ENCODE measurements at regions not wholly inside any gene's neighbourhood (a gene's known extent, or its start where the extent isn't known, plus 50 kb on each side); places are given as distances from the start of the nearest gene placed in this dataset.

DNA sequence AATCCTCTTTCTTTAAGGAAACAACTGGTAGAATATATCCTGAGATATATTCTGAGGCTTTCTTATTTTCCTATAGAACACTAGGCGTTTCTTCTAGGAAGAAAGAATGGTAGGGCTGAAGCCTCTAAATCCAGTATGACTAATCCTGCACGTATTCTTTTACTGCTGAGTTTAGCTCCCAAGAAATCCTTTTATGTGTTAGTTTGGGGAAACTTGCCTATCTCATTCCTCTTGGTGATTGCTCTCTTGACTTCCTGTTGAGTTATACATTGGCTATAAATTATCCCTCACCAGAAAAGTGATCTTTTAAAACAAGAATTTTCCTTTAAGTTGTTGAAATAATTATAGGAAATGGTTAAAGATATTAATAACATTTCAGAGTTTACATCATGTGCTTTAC, 422.9 kb downstream of the TMEM161B start:
- TF ChIP-seq CTCF (IDR thresholded peaks at IDR 0.05; ENCODE audit: low read depth, low read length, missing control alignments): no peak
- H3K4me3 ChIP-seq (replicated peaks; ENCODE audit: low read depth, low read length): no peak overlapping the region
- no peak for DNase-seq (ENCODE audit: extremely low read depth, low read depth)

GRCh38 chr5:87844866-87845265, 423.8 kb downstream of the TMEM161B start:
- no peak overlapping the region for H3K4me3 ChIP-seq (replicated peaks; ENCODE audit: low read depth, low read length)
- no peak for DNase-seq (ENCODE audit: extremely low read depth, low read depth)
- TF ChIP-seq CTCF (IDR thresholded peaks at IDR 0.05; ENCODE audit: low read depth, low read length, missing control alignments): no peak

DNA sequence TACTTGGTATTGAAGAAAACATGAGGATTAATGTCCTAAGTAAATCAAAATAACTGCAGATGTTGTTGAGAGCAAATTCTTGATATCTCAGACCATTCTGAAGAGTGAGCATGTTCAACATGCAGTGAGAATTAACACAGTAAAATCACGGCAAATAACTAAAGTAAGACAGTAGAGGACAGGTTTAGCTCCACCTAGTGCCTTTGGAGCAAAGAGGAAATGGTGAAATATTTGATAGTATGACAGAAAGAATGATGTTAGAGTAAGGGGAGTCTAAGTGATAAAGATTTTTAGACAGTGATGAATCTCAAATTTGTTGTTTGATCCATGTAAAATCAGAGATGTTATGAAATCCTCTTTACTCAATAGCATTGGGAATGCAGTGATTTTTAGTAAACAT, 424.2 kb downstream of the TMEM161B start:
- no peak overlapping the region for H3K4me3 ChIP-seq (replicated peaks; ENCODE audit: low read depth, low read length)
- no peak for DNase-seq (ENCODE audit: extremely low read depth, low read depth)
- no peak for TF ChIP-seq CTCF (IDR thresholded peaks at IDR 0.05; ENCODE audit: low read depth, low read length, missing control alignments)

- no peak for TF ChIP-seq CTCF (IDR thresholded peaks at IDR 0.05; ENCODE audit: low read depth, low read length, missing control alignments)
- no peak for DNase-seq (ENCODE audit: extremely low read depth, low read depth)
- no peak overlapping the region for H3K4me3 ChIP-seq (replicated peaks; ENCODE audit: low read depth, low read length)
Observed at GRCh38 chr5:87836696-87837095, 424.0 kb upstream of the CCNH start.

DNA sequence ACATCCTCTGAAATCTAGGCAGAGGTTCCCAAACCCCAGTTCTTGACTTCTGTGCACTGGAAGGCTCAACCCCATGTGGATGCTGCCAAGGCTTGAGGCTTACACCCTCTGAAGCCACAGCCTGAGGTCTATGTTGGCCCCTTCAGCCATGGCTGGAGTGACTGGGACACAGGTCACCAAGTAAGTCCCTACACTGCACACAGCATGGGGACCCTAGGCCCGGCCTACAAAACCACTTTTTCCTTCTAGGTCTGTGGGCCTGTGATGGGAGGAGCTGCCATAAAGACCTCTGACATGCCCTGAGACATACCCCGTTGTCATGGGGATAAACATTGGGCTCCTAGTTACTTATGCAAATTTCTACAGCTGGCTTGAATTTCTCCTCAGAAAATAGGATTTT, 418.8 kb upstream of the CCNH start:
- no peak for TF ChIP-seq CTCF (IDR thresholded peaks at IDR 0.05; ENCODE audit: low read depth, low read length, missing control alignments)
- DNase-seq (ENCODE audit: extremely low read depth, low read depth): no peak
- no peak overlapping the region for H3K4me3 ChIP-seq (replicated peaks; ENCODE audit: low read depth, low read length)

DNA sequence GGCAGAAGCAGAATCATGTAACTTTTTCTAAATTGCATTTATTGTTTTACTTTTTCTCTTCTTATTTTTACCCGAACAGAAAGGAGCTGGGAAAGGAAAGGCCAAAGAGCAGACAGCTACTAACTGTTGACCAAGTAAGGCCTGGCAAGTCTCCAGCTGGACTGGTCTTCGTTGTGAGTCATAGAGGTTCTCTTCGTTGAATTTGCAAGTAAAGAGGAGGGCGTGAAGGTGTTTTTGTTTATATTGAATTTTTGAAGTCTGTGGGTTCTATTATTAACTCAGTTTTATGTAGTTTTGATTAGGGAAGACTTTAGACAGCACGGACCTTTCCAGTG, 416.5 kb upstream of the CCNH start:
- peak; percentile 3 for DNase-seq (ENCODE audit: extremely low read depth, low read depth)
- no peak for TF ChIP-seq CTCF (IDR thresholded peaks at IDR 0.05; ENCODE audit: low read depth, low read length, missing control alignments)
- no peak overlapping the region for H3K4me3 ChIP-seq (replicated peaks; ENCODE audit: low read depth, low read length)

GRCh38 chr5:87828545-87829216, 416.0 kb upstream of the CCNH start:
- no peak for DNase-seq (ENCODE audit: extremely low read depth, low read depth)
- TF ChIP-seq CTCF (IDR thresholded peaks at IDR 0.05; ENCODE audit: low read depth, low read length, missing control alignments): no peak
- no peak overlapping the region for H3K4me3 ChIP-seq (replicated peaks; ENCODE audit: low read depth, low read length)

Measured in HFF-Myc (cell line).